ENCODE measurements at regions not wholly inside any gene's neighbourhood (a gene's known extent, or its start where the extent isn't known, plus 50 kb on each side); places are given as distances from the start of the nearest gene placed in this dataset.

DNA sequence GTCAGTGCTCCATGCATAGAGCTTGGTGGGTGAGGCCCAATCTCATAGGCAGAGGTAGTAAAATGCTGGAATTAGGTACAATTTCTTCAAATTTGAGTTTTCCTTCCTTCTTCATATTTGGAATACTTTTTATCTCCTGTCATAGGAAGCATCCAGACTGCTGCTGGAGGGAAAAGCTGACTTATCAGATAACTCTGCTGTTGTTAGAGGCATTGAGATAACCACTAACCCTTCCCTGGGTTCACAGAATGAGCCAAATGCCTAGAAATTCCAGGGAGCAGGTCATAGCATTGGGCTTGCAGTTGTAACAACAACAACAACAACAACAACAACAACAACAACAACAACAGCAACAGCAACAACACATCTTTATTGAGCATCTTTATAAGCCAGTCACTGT, 332.7 kb downstream of the PDCD6IP start:
- TF ChIP-seq, protein P1, sequence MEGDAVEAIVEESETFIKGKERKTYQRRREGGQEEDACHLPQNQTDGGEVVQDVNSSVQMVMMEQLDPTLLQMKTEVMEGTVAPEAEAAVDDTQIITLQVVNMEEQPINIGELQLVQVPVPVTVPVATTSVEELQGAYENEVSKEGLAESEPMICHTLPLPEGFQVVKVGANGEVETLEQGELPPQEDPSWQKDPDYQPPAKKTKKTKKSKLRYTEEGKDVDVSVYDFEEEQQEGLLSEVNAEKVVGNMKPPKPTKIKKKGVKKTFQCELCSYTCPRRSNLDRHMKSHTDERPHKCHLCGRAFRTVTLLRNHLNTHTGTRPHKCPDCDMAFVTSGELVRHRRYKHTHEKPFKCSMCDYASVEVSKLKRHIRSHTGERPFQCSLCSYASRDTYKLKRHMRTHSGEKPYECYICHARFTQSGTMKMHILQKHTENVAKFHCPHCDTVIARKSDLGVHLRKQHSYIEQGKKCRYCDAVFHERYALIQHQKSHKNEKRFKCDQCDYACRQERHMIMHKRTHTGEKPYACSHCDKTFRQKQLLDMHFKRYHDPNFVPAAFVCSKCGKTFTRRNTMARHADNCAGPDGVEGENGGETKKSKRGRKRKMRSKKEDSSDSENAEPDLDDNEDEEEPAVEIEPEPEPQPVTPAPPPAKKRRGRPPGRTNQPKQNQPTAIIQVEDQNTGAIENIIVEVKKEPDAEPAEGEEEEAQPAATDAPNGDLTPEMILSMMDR (IDR thresholded peaks at IDR 0.05; ENCODE audit: insufficient read depth, low read length, poor library complexity, severe bottlenecking): no peak
- TF ChIP-seq EZH2phosphoT487 (conservative IDR thresholded peaks at IDR 0.05; ENCODE audit: low read length): no peak
